SU-DHL-6 (cell line): ENCODE measurements at regions not wholly inside any gene's neighbourhood (a gene's known extent, or its start where the extent isn't known, plus 50 kb on each side); places are given as distances from the start of the nearest gene placed in this dataset.

Source experiments
- CTCF ChIP-seq: fragments of 200-600 bp; sonication (generic); IDR thresholded peaks from one replicate; pipeline ENCODE4 v1.5.1; 2017; ENCODE audit warnings: antibody characterized with exemption, mild to moderate bottlenecking, low read length, moderate library complexity; ENCODE audit not compliant: insufficient read depth, poor library complexity, severe bottlenecking
- EZH2phosphoT487 ChIP-seq: fragments of 200-600 bp; sonication (generic), shearing (Covaris generic); conservative IDR thresholded peaks from 2 replicates; pipeline ENCODE4 v1.6.1; 2018; ENCODE audit warnings: mild to moderate bottlenecking, antibody characterized with exemption, low read length, moderate library complexity, mixed read lengths

DNA sequence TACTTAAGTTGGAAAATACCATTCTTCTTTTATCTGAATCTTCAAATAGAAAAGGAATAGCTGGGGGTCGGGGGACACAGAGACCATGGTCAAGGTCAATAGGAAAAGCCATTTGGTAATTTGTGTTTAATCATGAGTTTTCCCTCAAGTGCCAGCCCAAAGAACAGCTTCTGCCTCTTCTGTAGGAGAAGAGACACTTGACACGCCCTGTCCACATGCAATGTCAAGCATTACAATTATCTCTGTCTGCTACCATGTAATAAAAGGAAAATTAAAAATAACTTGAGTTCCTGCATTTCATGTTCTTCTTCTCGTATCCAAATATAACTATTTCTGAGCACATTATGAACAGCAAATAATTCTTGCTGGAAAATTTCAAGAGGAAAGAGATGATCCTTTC lies 241.7 kb downstream of the IPMK start:
- TF ChIP-seq CTCF (no peak), EZH2phosphoT487 (no peak)
